ENCODE measurements at regions not wholly inside any gene's neighbourhood (a gene's known extent, or its start where the extent isn't known, plus 50 kb on each side); places are given as distances from the start of the nearest gene placed in this dataset.

- no peak for DNase-seq (ENCODE audit: extremely low spot score)
- no peak for TF ChIP-seq CTCF (IDR thresholded peaks at IDR 0.05; ENCODE audit: control extremely low read depth, extremely low read depth, low read depth, missing control alignments)
- POLR2A ChIA-PET = no interaction called here
- CTCF ChIA-PET = no interaction called here
Measured at GRCh38 chr5:29750453-29750852, 1443.0 kb upstream of the CDH6 start.

- DNase-seq (ENCODE audit: extremely low spot score) = no peak
- ChIA-PET CTCF (interaction anchor here (1.3 kb wide), 1 partner anchor 36 kb away, joined by 3 read pairs; no protein-coding TSS in a partner anchor), POLR2A (no interaction called here)
- TF ChIP-seq CTCF (IDR thresholded peaks at IDR 0.05; ENCODE audit: control extremely low read depth, extremely low read depth, low read depth, missing control alignments) = no peak
Measured at GRCh38 chr5:29744618-29745017, 1448.9 kb upstream of the CDH6 start.

- ChIA-PET CTCF (no interaction called here), POLR2A (no interaction called here)
- TF ChIP-seq CTCF (IDR thresholded peaks at IDR 0.05; ENCODE audit: control extremely low read depth, extremely low read depth, low read depth, missing control alignments) = no peak
- no peak for DNase-seq (ENCODE audit: extremely low spot score)
Measured at GRCh38 chr5:29720954-29721353, 1472.5 kb upstream of the CDH6 start.

- DNase-seq (ENCODE audit: extremely low spot score) = no peak
- ChIA-PET POLR2A (no interaction called here), CTCF (no interaction called here)
- no peak for TF ChIP-seq CTCF (IDR thresholded peaks at IDR 0.05; ENCODE audit: control extremely low read depth, extremely low read depth, low read depth, missing control alignments)
Measured at GRCh38 chr5:29719171-29719570, 1474.3 kb upstream of the CDH6 start.

GRCh38 chr5:29715167-29715566 is 1478.3 kb upstream of the CDH6 start:
- ChIA-PET POLR2A (no interaction called here), CTCF (no interaction called here)
- TF ChIP-seq CTCF (IDR thresholded peaks at IDR 0.05; ENCODE audit: control extremely low read depth, extremely low read depth, low read depth, missing control alignments) = no peak
- DNase-seq (ENCODE audit: extremely low spot score) = no peak

GRCh38 chr5:29702875-29703274 is 1490.6 kb upstream of the CDH6 start:
- TF ChIP-seq CTCF (IDR thresholded peaks at IDR 0.05; ENCODE audit: control extremely low read depth, extremely low read depth, low read depth, missing control alignments) = no peak
- ChIA-PET POLR2A (no interaction called here), CTCF (no interaction called here)
- no peak for DNase-seq (ENCODE audit: extremely low spot score)

GRCh38 chr5:29701600-29701999 is 1491.9 kb upstream of the CDH6 start:
- ChIA-PET CTCF (no interaction called here), POLR2A (no interaction called here)
- no peak for DNase-seq (ENCODE audit: extremely low spot score)
- no peak for TF ChIP-seq CTCF (IDR thresholded peaks at IDR 0.05; ENCODE audit: control extremely low read depth, extremely low read depth, low read depth, missing control alignments)

Data from GM10248 (cell line).